PC-9 (cell line): ENCODE measurements at regions not wholly inside any gene's neighbourhood (a gene's known extent, or its start where the extent isn't known, plus 50 kb on each side); places are given as distances from the start of the nearest gene placed in this dataset.

ENCODE experiments used
- BruUV-seq: library from RNA; stranded (reverse); fragments of 400-500 nt; replicated peaks from 2 replicates; lab custom pipeline; 2021; lab: Mats Ljungman, UMichigan
- CTCF ChIA-PET: fragments of 300-600 bp; sonication (Branson Sonifier 250); formaldehyde crosslinking; loops from one replicate; lab custom pipeline; 2022; ENCODE audit warnings: antibody characterized with exemption; lab: Charles Lee
- POLR2A ChIA-PET: fragments of 300-600 bp; sonication (Branson Sonifier 250); formaldehyde crosslinking; loops from one replicate; lab custom pipeline; 2022; ENCODE audit warnings: antibody characterized with exemption; ENCODE audit not compliant: unreplicated experiment; lab: Charles Lee
- DNase-seq, 2 experiments: peaks; one replicate each; pipeline versions ENCODE4 v3.0.0 to v3.0.0-alpha.2; 2015 to 2022; ENCODE audit warnings: mixed read lengths in 1 of 2
- H2AFZ ChIP-seq: fragments of 200-600 bp; sonication (generic); 2 replicates; pipeline ENCODE4 v1.8.1; 2017; ENCODE audit warnings: antibody characterized with exemption
- H3F3A ChIP-seq: fragments of 200-600 bp; sonication (generic); 2 replicates; pipeline ENCODE4 v1.8.1; 2017; ENCODE audit warnings: antibody characterized with exemption, mild to moderate bottlenecking, low read depth; ENCODE audit not compliant: insufficient read depth
- H3K27ac ChIP-seq: fragments of 200-600 bp; sonication (generic); 2 replicates; pipeline ENCODE4 v1.6.1; 2016; ENCODE audit warnings: mixed run types
- H3K27me3 ChIP-seq: fragments of 200-600 bp; sonication (generic); 2 replicates; pipeline ENCODE4 v1.6.1; 2016; ENCODE audit warnings: low read depth, mixed run types; ENCODE audit not compliant: insufficient read depth
- H3K36me3 ChIP-seq: fragments of 200-600 bp; sonication (generic); 2 replicates; pipeline ENCODE4 v1.6.1; 2016; ENCODE audit warnings: low read depth, mixed run types
- H3K4me1 ChIP-seq: fragments of 200-600 bp; sonication (generic); replicated peaks from 2 replicates; pipeline ENCODE4 v1.6.1; 2016; ENCODE audit warnings: mixed run types; ENCODE audit not compliant: insufficient read depth
- H3K4me2 ChIP-seq: fragments of 200-600 bp; sonication (generic); 2 replicates; pipeline ENCODE4 v1.6.1; 2017; ENCODE audit warnings: mixed run types
- H3K4me3 ChIP-seq: fragments of 200-600 bp; sonication (generic); 2 replicates; pipeline ENCODE4 v1.6.1; 2016; ENCODE audit warnings: mixed run types
- H3K79me2 ChIP-seq: fragments of 200-600 bp; sonication (generic); 2 replicates; pipeline ENCODE4 v1.6.1; 2017; ENCODE audit warnings: low read depth, mixed run types
- H3K9me2 ChIP-seq: fragments of 200-600 bp; sonication (generic); 2 replicates; pipeline ENCODE4 v1.8.1; 2017; ENCODE audit warnings: mild to moderate bottlenecking; ENCODE audit not compliant: insufficient read depth
- H3K9me3 ChIP-seq: fragments of 200-600 bp; sonication (generic); 2 replicates; pipeline ENCODE4 v1.8.1; 2016; ENCODE audit warnings: low read depth; ENCODE audit not compliant: insufficient read depth
- H4K20me1 ChIP-seq: fragments of 200-600 bp; sonication (generic); 2 replicates; pipeline ENCODE4 v1.8.1; 2017; ENCODE audit not compliant: insufficient read depth
- CTCF ChIP-seq: fragments of 200-600 bp; sonication (generic); conservative IDR thresholded peaks from 2 replicates; pipeline ENCODE4 v1.6.1; 2017; ENCODE audit warnings: mixed run types, antibody characterized with exemption, mild to moderate bottlenecking, moderate library complexity
- EZH2 ChIP-seq: fragments of 200-600 bp; sonication (generic); IDR thresholded peaks from 2 replicates; pipeline ENCODE4 v1.8.0; 2017; ENCODE audit warnings: antibody characterized with exemption, low read depth
- intact Hi-C: fragments of 100-400 bp; cut with micrococcal nuclease; formaldehyde crosslinking; loops from one replicate; pipeline ENCODE4 v1.10.0; 2022; ENCODE audit not compliant: unreplicated experiment

GRCh38 chr6:19964115-19964514, 126.9 kb downstream of the ID4 start:
- Histone ChIP-seq H4K20me1 (no peaks in the 10 kb centered on the region), H3K4me2 (no peak overlapping the region), H3K9me2 (no peaks in the 10 kb centered on the region), H3K79me2 (no peaks in the 10 kb centered on the region), H3F3A (no peaks in the 10 kb centered on the region), H3K4me1 (no peaks in the 10 kb centered on the region), H3K4me3 (no peak overlapping the region), H3K36me3 (no peaks in the 10 kb centered on the region), H3K27ac (no peak overlapping the region), H3K9me3 (no peaks in the 10 kb centered on the region), H3K27me3 (peaks cover 15% of the 10 kb centered on the region; the same call in 1 of the 2 replicates), H2AFZ (no peak overlapping the region)
- CTCF ChIA-PET: no interaction called here
- POLR2A ChIA-PET: no interaction called here
- BruUV-seq: no TSS peak
- no peak for TF ChIP-seq CTCF
- TF ChIP-seq EZH2: no peak
- intact Hi-C loops: no loop called here
- no peak for DNase-seq

DNA sequence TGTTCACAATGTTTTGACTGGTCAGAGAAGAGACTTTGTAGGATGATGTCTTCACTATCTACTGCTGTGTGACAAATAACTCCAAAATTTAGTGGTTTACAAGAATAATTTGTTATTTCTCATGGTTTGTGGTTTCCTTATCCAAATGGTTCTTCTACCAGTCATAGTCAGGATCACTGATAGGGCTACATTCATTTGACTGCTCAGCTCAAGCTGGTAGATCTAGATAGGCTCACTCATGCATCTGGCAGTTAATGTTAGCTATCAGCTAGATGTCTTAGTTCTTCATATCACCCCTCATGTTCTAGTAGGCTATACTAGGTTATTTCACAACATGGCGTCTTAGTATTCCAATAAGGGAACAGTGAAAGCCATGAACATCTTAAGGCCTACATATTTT, 131.0 kb downstream of the ID4 start:
- Histone ChIP-seq H3K27ac (no peak overlapping the region), H3K36me3 (no peaks in the 10 kb centered on the region), H3K9me2 (no peaks in the 10 kb centered on the region), H3K79me2 (no peaks in the 10 kb centered on the region), H3F3A (no peaks in the 10 kb centered on the region), H2AFZ (no peak overlapping the region), H3K4me2 (no peak overlapping the region), H3K27me3 (peaks cover 4% of the 10 kb centered on the region; the same call in 1 of the 2 replicates), H3K9me3 (no peaks in the 10 kb centered on the region), H4K20me1 (no peaks in the 10 kb centered on the region), H3K4me3 (no peak overlapping the region), H3K4me1 (no peaks in the 10 kb centered on the region)
- intact Hi-C loops: no loop called here
- ChIA-PET POLR2A (no interaction called here), CTCF (no interaction called here)
- TF ChIP-seq CTCF: no peak
- DNase-seq: no peak
- BruUV-seq: no TSS peak

GRCh38 chr6:19972221-19972620, 135.1 kb downstream of the ID4 start:
- no peak for DNase-seq
- ChIA-PET CTCF (no interaction called here), POLR2A (no interaction called here)
- no TSS peak for BruUV-seq
- H3K4me2 ChIP-seq: no peak overlapping the region
- no peaks in the 10 kb centered on the region for H3K79me2 ChIP-seq
- H3K27ac ChIP-seq: no peak overlapping the region
- H3K9me2 ChIP-seq: no peaks in the 10 kb centered on the region
- no peaks in the 10 kb centered on the region for H3K27me3 ChIP-seq
- no peaks in the 10 kb centered on the region for H3K9me3 ChIP-seq
- TF ChIP-seq EZH2 (no peak), CTCF (no peak)
- H3K4me1 ChIP-seq: no peaks in the 10 kb centered on the region
- no peaks in the 10 kb centered on the region for H3K36me3 ChIP-seq
- no peak overlapping the region for H3K4me3 ChIP-seq
- H2AFZ ChIP-seq: no peak overlapping the region
- H3F3A ChIP-seq: no peaks in the 10 kb centered on the region
- intact Hi-C loops: no loop called here
- no peaks in the 10 kb centered on the region for H4K20me1 ChIP-seq
